ENCODE measurements at regions not wholly inside any gene's neighbourhood (a gene's known extent, or its start where the extent isn't known, plus 50 kb on each side); places are given as distances from the start of the nearest gene placed in this dataset.

DNA sequence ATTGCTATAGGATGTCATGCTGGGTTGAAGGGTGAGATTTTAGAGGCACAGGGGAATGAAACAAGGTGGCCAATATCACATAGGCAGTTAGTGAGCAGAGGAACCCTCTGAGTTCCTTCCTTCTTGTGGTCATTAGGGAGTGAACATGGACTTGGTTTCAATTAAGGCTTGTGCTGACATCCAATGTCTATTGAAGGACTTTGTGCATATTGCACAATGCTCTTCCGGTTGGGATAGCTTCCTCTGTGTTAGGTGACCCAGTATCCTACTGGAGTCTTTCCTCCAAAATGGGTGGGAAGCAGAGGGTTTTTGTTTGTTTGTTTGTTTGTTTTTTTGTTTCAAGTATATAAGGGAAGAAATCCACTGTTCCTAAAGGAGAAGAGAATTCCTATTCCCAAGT is 98.5 kb downstream of the HDGFL1 start:
- no peak overlapping the region for H3K4me3 ChIP-seq (ENCODE audit: low read depth, low read length)
- no peak for DNase-seq (ENCODE audit: low read depth)

GRCh38 chr6:22668307-22668706 is 98.9 kb downstream of the HDGFL1 start:
- no peak overlapping the region for H3K4me3 ChIP-seq (ENCODE audit: low read depth, low read length)
- no peak for DNase-seq (ENCODE audit: low read depth)

GRCh38 chr6:22668717-22669116 is 99.4 kb downstream of the HDGFL1 start:
- H3K4me3 ChIP-seq (ENCODE audit: low read depth, low read length): no peak overlapping the region
- DNase-seq (ENCODE audit: low read depth): no peak

DNA sequence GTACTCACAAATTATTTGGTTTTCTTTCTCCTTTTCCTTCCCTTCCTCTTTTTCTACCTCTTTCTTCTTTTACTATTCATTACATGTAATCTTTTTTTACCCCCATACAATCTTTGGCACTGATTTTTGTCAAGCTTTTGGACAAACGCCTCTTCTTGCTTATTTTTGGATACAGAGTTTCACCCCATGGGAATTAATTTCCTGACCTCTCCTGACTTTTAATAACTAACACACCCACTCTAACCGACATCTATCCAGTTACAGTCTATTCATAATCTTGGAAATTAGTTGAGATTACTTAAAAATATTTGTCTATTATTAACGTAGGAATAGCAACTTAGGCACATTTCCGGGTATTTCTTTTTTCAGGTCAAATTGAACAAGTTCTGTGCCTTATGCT is 101.2 kb downstream of the HDGFL1 start:
- no peak overlapping the region for H3K4me3 ChIP-seq (ENCODE audit: low read depth, low read length)
- DNase-seq (ENCODE audit: low read depth): no peak

DNA sequence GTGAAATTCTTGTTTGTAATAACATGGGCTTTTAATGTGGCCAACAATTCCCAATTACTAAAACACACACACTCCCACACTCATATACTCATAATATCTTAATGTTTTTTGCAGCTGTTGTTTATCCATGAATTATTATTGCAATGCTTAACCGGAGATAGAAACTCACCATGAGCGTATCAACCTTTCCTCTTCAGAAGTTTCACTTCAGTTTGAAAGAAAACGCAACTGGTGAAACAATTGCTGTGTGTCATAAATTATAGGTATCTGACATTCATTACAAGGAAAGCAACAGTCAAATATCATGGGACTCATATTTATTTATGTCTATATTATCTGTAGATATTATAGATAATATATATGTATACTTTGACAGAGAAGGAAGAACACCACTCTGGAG is 104.1 kb downstream of the HDGFL1 start:
- no peak for DNase-seq (ENCODE audit: low read depth)

GRCh38 chr6:22680950-22681349 is 111.6 kb downstream of the HDGFL1 start:
- no peak for DNase-seq (ENCODE audit: low read depth)
- H3K4me3 ChIP-seq (ENCODE audit: low read depth, low read length): no peak overlapping the region

More for the DNA sequence above, 104.1 kb downstream of the HDGFL1 start:
- no peak overlapping the region for H3K4me3 ChIP-seq (ENCODE audit: low read depth, low read length)

DNA sequence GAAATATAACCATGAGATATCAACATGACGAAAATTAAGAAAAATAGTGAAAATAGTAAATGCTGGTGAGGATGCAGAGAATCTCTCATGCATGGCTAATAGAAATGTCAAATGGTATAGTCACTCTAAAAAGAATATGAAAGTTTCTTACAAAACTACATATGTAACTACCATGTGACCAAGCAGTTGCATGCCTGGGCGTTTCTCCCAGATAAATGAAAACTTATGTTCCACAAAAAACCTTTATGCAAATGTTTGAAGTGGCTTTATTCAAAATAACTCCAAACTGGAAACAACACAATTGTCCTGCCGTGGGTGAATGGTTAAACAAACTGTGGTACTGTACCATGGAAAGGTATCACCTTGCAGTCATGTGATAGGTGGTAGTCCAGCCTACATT is 112.4 kb downstream of the HDGFL1 start:
- no peak for DNase-seq (ENCODE audit: low read depth)
- no peak overlapping the region for H3K4me3 ChIP-seq (ENCODE audit: low read depth, low read length)

- DNase-seq (ENCODE audit: low read depth): no peak
- no peak overlapping the region for H3K4me3 ChIP-seq (ENCODE audit: low read depth, low read length)
Measured at GRCh38 chr6:22682979-22683378, 113.6 kb downstream of the HDGFL1 start.

GRCh38 chr6:22690446-22690845 is 121.1 kb downstream of the HDGFL1 start:
- no peak overlapping the region for H3K4me3 ChIP-seq (ENCODE audit: low read depth, low read length)
- no peak for DNase-seq (ENCODE audit: low read depth)

- H3K4me3 ChIP-seq (ENCODE audit: low read depth, low read length): no peak overlapping the region
- no peak for DNase-seq (ENCODE audit: low read depth)
Measured at GRCh38 chr6:22694092-22694724, 124.8 kb downstream of the HDGFL1 start.

DNA sequence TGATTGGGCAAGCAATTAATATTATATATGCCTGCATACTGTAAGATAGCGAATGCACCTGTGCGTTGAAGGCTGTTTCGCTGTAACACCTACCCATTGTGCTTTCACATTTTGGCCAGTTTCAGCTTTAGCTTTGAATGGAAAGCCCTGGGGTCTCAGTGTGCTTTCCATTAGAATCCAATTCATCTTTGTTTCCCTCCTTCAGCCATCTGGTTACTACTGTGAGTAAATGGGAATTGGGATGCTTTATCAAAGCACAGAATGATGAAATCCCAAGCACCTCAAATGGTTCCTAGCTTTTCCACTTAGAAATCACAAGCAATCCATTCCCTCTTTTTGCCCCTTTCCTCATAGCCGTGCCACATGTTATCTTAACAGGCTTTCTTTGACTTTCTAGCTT is 127.1 kb downstream of the HDGFL1 start:
- no peak overlapping the region for H3K4me3 ChIP-seq (ENCODE audit: low read depth, low read length)
- DNase-seq (ENCODE audit: low read depth): no peak

- no peak for DNase-seq (ENCODE audit: low read depth)
- no peak overlapping the region for H3K4me3 ChIP-seq (ENCODE audit: low read depth, low read length)
Measured at GRCh38 chr6:22697306-22697705, 127.9 kb downstream of the HDGFL1 start.

DNA sequence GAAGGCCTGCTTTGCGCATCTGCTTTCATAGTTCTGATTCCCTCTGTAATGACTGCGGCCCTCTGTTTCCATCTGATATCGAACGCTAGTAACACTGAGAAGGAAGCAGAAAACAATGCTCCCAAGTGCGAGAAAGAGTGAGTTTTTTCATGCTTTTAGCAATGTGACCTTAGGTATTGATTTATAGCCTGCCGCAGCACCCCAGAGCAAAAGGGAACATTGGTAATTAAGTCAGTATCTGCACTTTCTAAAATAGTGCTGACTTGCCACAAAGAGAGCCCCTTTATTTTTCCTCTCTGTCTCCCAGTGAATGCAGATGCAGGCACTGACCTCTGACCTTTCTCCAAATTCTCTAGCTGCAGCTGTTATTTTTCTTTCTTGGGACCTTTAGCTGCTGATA is 129.8 kb downstream of the HDGFL1 start:
- DNase-seq (ENCODE audit: low read depth): no peak
- no peak overlapping the region for H3K4me3 ChIP-seq (ENCODE audit: low read depth, low read length)

GRCh38 chr6:22706651-22707050 is 137.3 kb downstream of the HDGFL1 start:
- no peak for DNase-seq (ENCODE audit: low read depth)
- no peak overlapping the region for H3K4me3 ChIP-seq (ENCODE audit: low read depth, low read length)

- DNase-seq (ENCODE audit: low read depth): no peak
- H3K4me3 ChIP-seq (ENCODE audit: low read depth, low read length): no peak overlapping the region
Measured at GRCh38 chr6:22708469-22708868, 139.1 kb downstream of the HDGFL1 start.

DNA sequence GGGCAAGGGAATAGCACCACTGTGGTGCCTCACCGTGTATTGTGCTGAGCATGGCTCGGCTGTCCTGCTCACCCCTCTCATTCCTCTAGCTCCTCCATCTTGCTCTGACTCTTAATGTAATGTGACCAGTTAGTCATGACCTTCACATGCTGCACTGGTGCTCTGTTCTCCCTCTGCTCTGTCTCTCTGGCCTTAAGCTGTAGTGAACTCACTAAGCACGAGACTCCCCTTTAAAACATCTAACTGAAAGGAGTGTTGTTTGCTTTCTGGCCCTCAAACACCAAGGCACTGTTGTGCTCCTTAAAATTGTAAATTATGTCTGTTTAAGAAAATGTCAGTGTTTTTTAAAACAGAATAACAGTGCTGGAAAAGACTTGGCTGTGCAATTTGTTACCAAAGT is 140.4 kb downstream of the HDGFL1 start:
- no peak for DNase-seq (ENCODE audit: low read depth)
- no peak overlapping the region for H3K4me3 ChIP-seq (ENCODE audit: low read depth, low read length)

DNA sequence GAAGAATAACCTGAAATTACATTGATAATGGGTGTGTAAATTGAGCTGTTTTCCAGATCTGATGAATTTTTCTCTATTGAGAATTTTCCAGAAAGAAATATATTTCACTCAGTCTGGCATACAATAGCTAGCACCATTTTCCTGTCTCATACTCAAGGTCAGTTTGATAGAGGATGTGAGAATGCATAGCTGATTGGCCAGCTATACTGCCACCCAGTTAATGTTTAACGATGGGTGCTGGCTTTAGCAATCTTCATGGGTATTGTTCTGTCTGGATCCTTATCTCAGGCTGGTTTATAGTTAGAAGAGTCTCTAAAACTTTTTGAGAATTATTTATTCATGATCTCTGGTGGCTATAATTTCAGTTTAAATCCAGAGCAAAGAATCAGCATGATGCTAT is 147.4 kb downstream of the HDGFL1 start:
- DNase-seq (ENCODE audit: low read depth): no peak
- no peak overlapping the region for H3K4me3 ChIP-seq (ENCODE audit: low read depth, low read length)

GRCh38 chr6:22717915-22718314 is 148.5 kb downstream of the HDGFL1 start:
- DNase-seq (ENCODE audit: low read depth): no peak
- no peak overlapping the region for H3K4me3 ChIP-seq (ENCODE audit: low read depth, low read length)

DNA sequence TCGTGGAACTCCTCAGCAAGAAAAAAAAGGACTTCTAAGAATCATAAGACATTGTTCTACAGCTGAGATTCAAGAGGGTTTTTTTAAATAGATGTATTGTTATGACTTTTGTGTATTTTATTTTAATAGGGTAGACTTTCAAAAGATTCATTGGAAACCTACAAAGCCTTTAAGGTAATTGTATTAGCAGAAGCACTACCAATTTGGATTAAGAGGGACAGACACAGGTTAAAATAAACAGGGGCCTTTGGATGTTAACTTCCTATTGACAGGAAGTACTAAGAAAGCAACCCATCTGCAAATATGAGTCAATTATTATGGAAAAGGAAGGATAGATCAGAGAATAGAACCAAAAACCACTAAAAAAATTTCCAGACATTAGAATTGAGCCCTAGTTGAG is 153.5 kb downstream of the HDGFL1 start:
- no peak for DNase-seq (ENCODE audit: low read depth)
- H3K4me3 ChIP-seq (ENCODE audit: low read depth, low read length): no peak overlapping the region

GRCh38 chr6:22726966-22727365 is 157.6 kb downstream of the HDGFL1 start:
- no peak overlapping the region for H3K4me3 ChIP-seq (ENCODE audit: low read depth, low read length)
- DNase-seq (ENCODE audit: low read depth): no peak

- DNase-seq (ENCODE audit: low read depth): no peak
- H3K4me3 ChIP-seq (ENCODE audit: low read depth, low read length): no peak overlapping the region
Measured at GRCh38 chr6:22727710-22728109, 158.3 kb downstream of the HDGFL1 start.
